Spleen (tissue), 7 donors: ENCODE measurements at regions not wholly inside any gene's neighbourhood (a gene's known extent, or its start where the extent isn't known, plus 50 kb on each side); places are given as distances from the start of the nearest gene placed in this dataset.

ENCODE experiments used
- CTCF ChIP-seq, 11 experiments: fragments of 200-600 bp in 7 of 11; fragments of 450-650 bp in 4 of 11; sonication (generic) in 4 of 11; IDR thresholded peaks in 8 of 11; conservative IDR thresholded peaks in 3 of 11; 1 replicate in 7 of 11; 2 replicates in 4 of 11; pipeline versions ENCODE4 v1.4.0 to v1.8.0; 2016 to 2021; ENCODE audit warnings: antibody characterized with exemption in 11 of 11, inconsistent platforms in 4 of 11, mild to moderate bottlenecking in 1 of 11
- POLR2AphosphoS5 ChIP-seq, 3 donors: sonication (generic); formaldehyde crosslinking; IDR thresholded peaks; one replicate each; pipeline ENCODE4 v1.5.1; 2017; ENCODE audit warnings: antibody characterized with exemption in 3 of 3
- donor health status: DM: no; HTN: no; CAD: no; lungs with moderate emphysema.
- donor health status: DM: no; HTN: no; CAD: no.
- donor health status: DM: no; HTN: no; CAD: no.

DNA sequence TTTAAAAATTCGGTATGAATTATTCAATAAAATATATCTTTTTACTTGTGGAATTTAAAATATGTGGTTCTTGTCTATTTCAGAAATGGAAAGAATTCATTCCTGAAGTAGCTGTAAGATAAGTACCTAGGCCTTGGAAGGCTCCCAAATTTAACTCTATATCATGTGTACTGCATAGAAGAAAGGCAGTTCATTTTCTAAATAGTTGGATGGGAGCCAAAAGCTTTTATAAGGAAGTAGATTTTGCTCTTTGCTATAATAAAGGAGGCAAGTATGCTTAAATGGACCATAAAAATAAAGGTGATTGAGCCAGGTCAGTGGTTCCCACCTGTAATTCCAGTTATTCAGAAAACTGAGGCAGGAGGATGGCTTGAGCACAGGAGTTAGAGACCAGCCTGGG lies 187.5 kb downstream of the ATXN7L3B start:
- TF ChIP-seq POLR2AphosphoS5 (IDR thresholded peaks at IDR 0.05) (no peak), CTCF (IDR thresholded peaks at IDR 0.05 in 8 of 11, conservative IDR thresholded peaks at IDR 0.05 in 3 of 11) (no peak)
